HEK293 (cell line): ENCODE measurements at regions not wholly inside any gene's neighbourhood (a gene's known extent, or its start where the extent isn't known, plus 50 kb on each side); places are given as distances from the start of the nearest gene placed in this dataset.

Experiments used
- CTCF ChIA-PET: fragments of 350-600 bp; formaldehyde crosslinking; extraction: SDS; loops from one replicate; lab custom pipeline; 2021; ENCODE audit warnings: antibody characterized with exemption; lab: Yijun Ruan, JAX
- POLR2A ChIA-PET: fragments of 300-600 bp; formaldehyde crosslinking; extraction: SDS; loops from one replicate; lab custom pipeline; 2020; ENCODE audit warnings: antibody characterized with exemption, inconsistent platforms; lab: Yijun Ruan, JAX
- H3K27ac ChIP-seq: fragments of 200-500 bp; sonication (Bioruptor generic); 2 replicates; pipeline ENCODE4 v1.5.1; 2014; ENCODE audit warnings: low read depth, low read length, control low read depth, inconsistent platforms; ENCODE audit errors: extremely low read depth
- H3K36me3 ChIP-seq, 2 experiments: fragments of 200-500 bp in 1 of 2; sonication (Bioruptor generic) in 1 of 2; 1 replicate in 1 of 2; 2 replicates in 1 of 2; pipeline ENCODE4 v1.5.1; 2014 to 2017; ENCODE audit warnings: inconsistent platforms in 2 of 2, low read length in 2 of 2; ENCODE audit not compliant: control insufficient read depth in 2 of 2, insufficient read depth in 1 of 2
- H3K4me1 ChIP-seq: fragments of 200-500 bp; sonication (Bioruptor generic); 2 replicates; pipeline ENCODE4 v1.5.1; 2014; ENCODE audit warnings: mild to moderate bottlenecking, low read length, inconsistent platforms; ENCODE audit not compliant: control insufficient read depth, insufficient read depth
- H3K4me3 ChIP-seq: 2 replicates; pipeline ENCODE4 v1.5.1; 2011; ENCODE audit warnings: low read depth, mild to moderate bottlenecking, control low read depth, low read length, moderate library complexity
- H3K9me3 ChIP-seq: fragments of 200-500 bp; sonication (Bioruptor generic); 2 replicates; pipeline ENCODE4 v1.5.1; 2014; ENCODE audit warnings: low read depth, low read length, inconsistent platforms; ENCODE audit not compliant: control insufficient read depth, insufficient read depth
- EGR2 ChIP-seq: fragments of 450-650 bp; formaldehyde crosslinking; IDR thresholded peaks from 2 replicates; pipeline ENCODE4 v1.5.1; 2016; ENCODE audit warnings: low read depth, missing biosample characterization, missing genetic modification characterization
- KLF1 ChIP-seq: fragments of 450-650 bp; formaldehyde crosslinking; IDR thresholded peaks from 2 replicates; pipeline ENCODE4 v1.5.1; 2016; ENCODE audit warnings: missing biosample characterization, missing genetic modification characterization
- KLF16 ChIP-seq: fragments of 450-650 bp; formaldehyde crosslinking; IDR thresholded peaks from 2 replicates; pipeline ENCODE4 v1.5.1; 2017; ENCODE audit warnings: missing biosample characterization, missing genetic modification characterization
- PRDM4 ChIP-seq: fragments of 450-650 bp; formaldehyde crosslinking; IDR thresholded peaks from 2 replicates; pipeline ENCODE4 v1.5.1; 2017; ENCODE audit warnings: missing biosample characterization, missing genetic modification characterization
- ZBTB20 ChIP-seq: fragments of 450-650 bp; formaldehyde crosslinking; IDR thresholded peaks from 2 replicates; pipeline ENCODE4 v1.5.1; 2016; ENCODE audit warnings: missing biosample characterization, missing genetic modification characterization
- ZBTB44 ChIP-seq: fragments of 450-650 bp; IDR thresholded peaks from 2 replicates; pipeline ENCODE4 v1.5.1; 2018; ENCODE audit warnings: missing biosample characterization, mild to moderate bottlenecking, missing genetic modification characterization
- ZBTB7A ChIP-seq: fragments of 450-650 bp; formaldehyde crosslinking; IDR thresholded peaks from 2 replicates; pipeline ENCODE4 v1.5.1; 2016; ENCODE audit warnings: low read depth, missing biosample characterization, missing genetic modification characterization
- ZFHX2 ChIP-seq: fragments of 450-650 bp; formaldehyde crosslinking; conservative IDR thresholded peaks from 2 replicates; pipeline ENCODE4 v1.5.1; 2016; ENCODE audit warnings: missing biosample characterization, missing genetic modification characterization
- ZNF148 ChIP-seq: fragments of 450-650 bp; formaldehyde crosslinking; IDR thresholded peaks from 2 replicates; pipeline ENCODE4 v1.5.0; 2017; ENCODE audit warnings: missing biosample characterization, missing genetic modification characterization, borderline replicate concordance
- ZNF157 ChIP-seq: fragments of 450-650 bp; formaldehyde crosslinking; IDR thresholded peaks from 2 replicates; pipeline ENCODE4 v1.5.1; 2016; ENCODE audit warnings: missing biosample characterization, missing genetic modification characterization
- ZNF202 ChIP-seq: fragments of 450-650 bp; formaldehyde crosslinking; IDR thresholded peaks from 2 replicates; pipeline ENCODE4 v1.5.1; 2016; ENCODE audit warnings: missing biosample characterization, missing genetic modification characterization, borderline replicate concordance
- ZNF248 ChIP-seq: fragments of 450-650 bp; formaldehyde crosslinking; IDR thresholded peaks from 2 replicates; pipeline ENCODE4 v1.5.1; 2017; ENCODE audit warnings: missing biosample characterization, missing genetic modification characterization
- ZNF561 ChIP-seq: fragments of 450-650 bp; IDR thresholded peaks from 2 replicates; pipeline ENCODE4 v1.5.1; 2018; ENCODE audit warnings: missing biosample characterization, missing genetic modification characterization, borderline replicate concordance
- ZNF610 ChIP-seq: fragments of 450-650 bp; formaldehyde crosslinking; IDR thresholded peaks from 2 replicates; pipeline ENCODE4 v1.5.1; 2016; ENCODE audit warnings: missing biosample characterization, missing genetic modification characterization, borderline replicate concordance
- ZNF707 ChIP-seq: fragments of 450-650 bp; formaldehyde crosslinking; IDR thresholded peaks from 2 replicates; pipeline ENCODE4 v1.5.1; 2016; ENCODE audit warnings: missing biosample characterization, missing genetic modification characterization
- ZNF768 ChIP-seq: fragments of 450-650 bp; formaldehyde crosslinking; IDR thresholded peaks from 2 replicates; pipeline ENCODE4 v1.5.1; 2018; ENCODE audit warnings: missing biosample characterization, mild to moderate bottlenecking, missing genetic modification characterization
- ZNF830 ChIP-seq: fragments of 450-650 bp; IDR thresholded peaks from 2 replicates; pipeline ENCODE4 v1.5.0; 2018; ENCODE audit warnings: missing biosample characterization, missing genetic modification characterization, low read depth, mild to moderate bottlenecking, moderate library complexity

GRCh38 chr5:172505403-172505759, 51.1 kb upstream of the SH3PXD2B start (continued):
- no peak for TF ChIP-seq ZNF148 (tag by site-specific recombination)
- TF ChIP-seq ZNF610 (tag by site-specific recombination): no peak

GRCh38 chr5:172504701-172505402, 50.5 kb upstream of the SH3PXD2B start:
- H3K36me3 ChIP-seq: no peaks in the 10 kb centered on the region
- ChIA-PET POLR2A (no interaction called here), CTCF (interaction anchor here (0.6 kb wide), 1 partner anchor 654 kb away, joined by 7 read pairs; no protein-coding TSS in a partner anchor)

GRCh38 chr5:172503925-172504700, 49.8 kb upstream of the SH3PXD2B start:
- Histone ChIP-seq H3K36me3 (no peaks in the 10 kb centered on the region), H3K9me3 (no peaks in the 10 kb centered on the region), H3K4me1 (no peaks in the 10 kb centered on the region), H3K27ac (no peak overlapping the region)
- POLR2A ChIA-PET: no interaction called here
- TF ChIP-seq ZNF157: no peak
- peak; percentile 42; the same call in 1 of the 2 replicates for TF ChIP-seq EGR2 (tag by site-specific recombination)
- peak; percentile 58; the same call in 1 of the 2 replicates for TF ChIP-seq ZFHX2 (tag by site-specific recombination)
- peak; percentile 70 for TF ChIP-seq KLF1
- TF ChIP-seq ZNF148 (tag by site-specific recombination): no peak
- TF ChIP-seq ZNF707 (tag by site-specific recombination): no peak
- TF ChIP-seq ZBTB44 (tag by site-specific recombination): no peak
- no peak for TF ChIP-seq PRDM4 (tag by site-specific recombination)
- TF ChIP-seq ZBTB7A (tag by site-specific recombination): no peak
- no peak for TF ChIP-seq ZNF768 (tag by site-specific recombination)
- no peak for TF ChIP-seq KLF16
- no peak for TF ChIP-seq ZBTB20 (tag by site-specific recombination)
- no peak for TF ChIP-seq ZNF248 (tag by site-specific recombination)
- TF ChIP-seq ZNF202 (tag by site-specific recombination): no peak
- no peak for TF ChIP-seq ZNF830 (tag by site-specific recombination)
- TF ChIP-seq, all 188 proteins: peak for 3
- CTCF ChIA-PET: interaction anchor here (0.6 to 1.0 kb wide), 2 partner anchors 193 to 654 kb away, joined by 3 to 7 read pairs; no protein-coding TSS in a partner anchor
- H3K4me3 ChIP-seq: no peak overlapping the region

More at GRCh38 chr5:172504701-172505402, 50.5 kb upstream of the SH3PXD2B start:
- H3K4me3 ChIP-seq: no peak overlapping the region
- H3K27ac ChIP-seq: no peak overlapping the region
- H3K4me1 ChIP-seq: no peaks in the 10 kb centered on the region
- no peaks in the 10 kb centered on the region for H3K9me3 ChIP-seq
- TF ChIP-seq ZNF561 (tag by site-specific recombination) (no peak), ZNF768 (tag by site-specific recombination) (peak; percentile 55; the same call in 1 of the 2 replicates)
